ENCODE measurements at regions not wholly inside any gene's neighbourhood (a gene's known extent, or its start where the extent isn't known, plus 50 kb on each side); places are given as distances from the start of the nearest gene placed in this dataset.
A peak's percentile ranks its signal among the peaks of the same experiment; 100 is the strongest.

DNA sequence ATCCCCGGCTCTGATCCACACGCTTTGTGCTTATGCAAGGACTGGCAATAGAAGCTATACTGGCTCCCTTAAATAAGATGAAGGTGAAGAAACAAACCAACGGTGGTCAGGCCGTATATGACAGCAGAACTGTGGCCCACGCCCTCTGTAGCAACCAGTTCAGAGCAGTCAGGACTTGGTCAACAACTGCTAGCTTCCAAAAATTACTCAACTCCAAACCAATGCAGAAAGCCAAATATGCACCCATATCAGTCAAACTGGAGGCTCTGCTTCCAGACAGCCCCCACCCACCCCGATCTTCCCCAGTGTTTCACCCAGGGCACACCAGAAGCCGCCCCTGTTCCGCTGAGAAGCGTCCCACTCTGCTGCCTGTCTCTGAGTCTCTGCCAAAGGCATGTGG, 222.3 kb upstream of the MGMT start:
- H3K36me3 ChIP-seq (ENCODE audit: control insufficient read depth in 2 of 2, insufficient read depth in 2 of 2, low read length in 1 of 2): no peaks in the 10 kb centered on the region
- no peaks in the 10 kb centered on the region for H3K27me3 ChIP-seq (ENCODE audit: control insufficient read depth in 2 of 2, insufficient read depth in 1 of 2, low read length in 1 of 2)
- no peak for DNase-seq (ENCODE audit: low read depth in 6 of 9, low spot score in 9 of 9)
- H3K9me3 ChIP-seq (ENCODE audit: control insufficient read depth in 2 of 2, insufficient read depth in 1 of 2, low read length in 1 of 2): no peaks in the 10 kb centered on the region
- no peak overlapping the region for H3K4me3 ChIP-seq (ENCODE audit: low read length in 2 of 2)
- no peak overlapping the region for H3K27ac ChIP-seq (ENCODE audit: low read depth in 1 of 2, low read length in 1 of 2)
- 95% methylated on average over 9 of the region's 9 CpGs for WGBS
- no peaks in the 10 kb centered on the region for H3K4me1 ChIP-seq (ENCODE audit: control insufficient read depth in 2 of 2, insufficient read depth in 2 of 2, low read length in 2 of 2)

DNA sequence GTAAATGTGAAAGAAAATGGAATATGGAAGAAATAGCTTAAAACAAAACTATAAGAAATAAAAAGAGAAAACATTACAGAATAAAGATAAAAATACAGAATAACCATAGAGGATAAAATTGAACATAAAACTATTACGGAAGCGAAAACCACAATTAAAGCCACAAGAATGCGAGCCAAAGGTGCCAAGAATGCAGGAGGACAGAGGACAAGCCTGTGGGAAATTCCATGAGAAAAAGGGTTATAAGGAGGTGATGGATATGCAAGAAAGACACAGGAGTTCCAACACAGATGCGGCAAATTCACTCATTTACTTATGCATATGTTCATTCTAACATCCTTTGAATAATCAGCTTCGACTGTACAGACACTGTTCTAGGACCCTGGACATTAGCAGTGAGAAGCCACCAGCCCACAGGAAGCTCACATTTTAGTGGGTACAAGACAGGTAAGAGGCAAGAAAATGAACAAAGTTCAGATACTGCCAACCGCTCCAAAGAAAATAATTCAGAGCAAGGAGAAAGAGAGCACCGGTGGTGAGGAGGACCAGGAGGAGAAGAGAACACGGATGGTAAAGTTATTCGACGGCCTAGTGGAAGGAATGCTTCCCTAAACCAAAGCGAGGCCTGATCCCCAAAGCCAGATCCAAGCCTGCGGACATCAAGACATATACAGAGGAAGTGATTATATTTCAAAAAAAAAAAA, 213.7 kb upstream of the MGMT start:
- Histone ChIP-seq H3K27ac (ENCODE audit: low read depth in 1 of 2, low read length in 1 of 2) (no peak overlapping the region), H3K4me1 (ENCODE audit: control insufficient read depth in 2 of 2, insufficient read depth in 2 of 2, low read length in 2 of 2) (no peaks in the 10 kb centered on the region), H3K27me3 (ENCODE audit: control insufficient read depth in 2 of 2, insufficient read depth in 1 of 2, low read length in 1 of 2) (no peaks in the 10 kb centered on the region), H3K4me3 (ENCODE audit: low read length in 2 of 2) (no peak overlapping the region), H3K9me3 (ENCODE audit: control insufficient read depth in 2 of 2, insufficient read depth in 1 of 2, low read length in 1 of 2) (no peaks in the 10 kb centered on the region), H3K36me3 (ENCODE audit: control insufficient read depth in 2 of 2, insufficient read depth in 2 of 2, low read length in 1 of 2) (no peaks in the 10 kb centered on the region)
- DNase-seq (ENCODE audit: low read depth in 6 of 9, low spot score in 9 of 9): no peak
- 88% methylated on average over 12 of the region's 12 CpGs for WGBS

DNA sequence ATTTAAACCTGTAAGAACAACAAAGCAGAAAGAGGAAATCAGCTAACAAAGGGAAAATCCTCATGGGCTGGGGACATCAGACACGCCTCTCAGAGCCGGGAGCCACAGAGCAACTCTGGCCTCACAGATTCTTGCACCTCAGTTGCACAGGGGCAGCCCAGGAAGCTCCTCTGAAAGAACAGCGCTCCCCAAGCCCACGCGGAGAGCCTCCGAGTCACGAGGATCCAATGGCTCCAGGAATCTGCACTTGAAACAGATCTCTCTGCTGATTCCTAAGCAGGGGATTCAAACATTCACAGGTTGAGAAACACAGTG, 213.2 kb upstream of the MGMT start:
- no peak overlapping the region for H3K27ac ChIP-seq (ENCODE audit: low read depth in 1 of 2, low read length in 1 of 2)
- no peak for DNase-seq (ENCODE audit: low read depth in 6 of 9, low spot score in 9 of 9)
- no peaks in the 10 kb centered on the region for H3K27me3 ChIP-seq (ENCODE audit: control insufficient read depth in 2 of 2, insufficient read depth in 1 of 2, low read length in 1 of 2)
- H3K4me3 ChIP-seq (ENCODE audit: low read length in 2 of 2): no peak overlapping the region
- H3K9me3 ChIP-seq (ENCODE audit: control insufficient read depth in 2 of 2, insufficient read depth in 1 of 2, low read length in 1 of 2): no peaks in the 10 kb centered on the region
- H3K4me1 ChIP-seq (ENCODE audit: control insufficient read depth in 2 of 2, insufficient read depth in 2 of 2, low read length in 2 of 2): no peaks in the 10 kb centered on the region
- H3K36me3 ChIP-seq (ENCODE audit: control insufficient read depth in 2 of 2, insufficient read depth in 2 of 2, low read length in 1 of 2): no peaks in the 10 kb centered on the region
- WGBS: 76% methylated on average over 7 of the region's 7 CpGs

DNA sequence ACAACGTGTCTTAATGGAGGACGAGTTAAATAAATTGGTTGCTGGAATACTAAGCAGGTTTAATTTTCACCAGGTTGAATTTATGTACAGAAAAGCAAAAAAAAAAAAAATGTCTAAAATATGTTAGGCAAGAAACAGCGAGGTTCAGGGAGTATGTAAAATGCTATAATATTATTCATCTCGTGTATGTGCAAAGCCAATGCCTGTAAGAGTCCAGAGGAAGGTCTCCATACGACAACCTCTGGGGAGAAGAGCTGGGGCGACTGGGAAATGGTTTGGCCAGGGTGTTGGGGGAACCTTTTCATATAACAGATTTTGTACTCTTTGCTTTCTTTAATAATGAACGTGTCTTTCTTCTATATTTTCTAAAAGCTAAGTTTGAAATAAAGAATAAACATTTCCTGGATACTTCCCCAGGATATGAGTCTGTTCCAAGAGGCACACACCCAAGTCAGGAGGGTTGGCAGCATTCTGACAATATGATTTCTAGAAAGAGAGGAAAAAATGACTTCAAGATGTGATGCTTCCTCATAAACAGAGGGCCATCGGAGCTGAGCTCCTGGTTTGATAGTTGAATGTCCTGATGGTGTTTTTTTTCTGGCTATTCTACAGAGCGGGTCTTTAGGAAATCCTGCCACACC, 208.6 kb upstream of the MGMT start:
- 83% methylated on average over 9 of the region's 9 CpGs for WGBS
- DNase-seq (ENCODE audit: low read depth in 6 of 9, low spot score in 9 of 9): no peak
- no peak overlapping the region for H3K27ac ChIP-seq (ENCODE audit: low read depth in 1 of 2, low read length in 1 of 2)

DNA sequence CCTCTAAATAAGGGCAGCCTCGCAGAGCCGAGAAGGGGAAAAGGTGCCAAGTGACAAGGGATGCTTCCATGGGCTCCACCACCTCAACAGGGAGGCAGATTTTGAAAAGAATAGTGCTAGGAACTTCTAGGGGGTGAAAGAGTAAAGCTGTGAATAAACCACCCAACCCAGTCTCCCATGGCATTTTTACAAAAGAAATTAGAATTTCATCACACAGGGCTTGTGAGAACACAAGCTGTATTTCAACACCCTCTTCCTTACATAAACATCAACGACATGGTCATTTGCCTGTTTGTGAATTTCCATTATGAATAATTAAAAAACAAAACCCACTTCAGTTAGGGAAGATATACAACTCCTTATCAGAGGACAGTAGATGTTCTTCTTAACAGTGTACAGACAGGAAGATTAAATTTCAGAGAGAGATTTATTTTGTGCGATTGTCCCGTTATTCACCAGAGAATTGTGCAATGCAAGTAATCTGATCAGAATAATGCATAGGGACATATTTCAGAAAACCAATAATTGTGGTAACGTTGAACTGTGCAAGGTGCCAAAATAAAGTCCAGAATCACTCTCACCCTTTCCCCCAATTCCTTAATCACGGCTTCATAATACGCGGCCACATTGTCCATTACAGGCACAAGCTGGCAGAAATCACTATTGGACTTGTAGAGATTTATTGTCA, 207.8 kb upstream of the MGMT start:
- Histone ChIP-seq H3K36me3 (ENCODE audit: control insufficient read depth in 2 of 2, insufficient read depth in 2 of 2, low read length in 1 of 2) (no peaks in the 10 kb centered on the region), H3K4me1 (ENCODE audit: control insufficient read depth in 2 of 2, insufficient read depth in 2 of 2, low read length in 2 of 2) (no peaks in the 10 kb centered on the region), H3K27me3 (ENCODE audit: control insufficient read depth in 2 of 2, insufficient read depth in 1 of 2, low read length in 1 of 2) (no peaks in the 10 kb centered on the region), H3K4me3 (ENCODE audit: low read length in 2 of 2) (no peak overlapping the region), H3K27ac (ENCODE audit: low read depth in 1 of 2, low read length in 1 of 2) (peak overlapping the region in 1 of 2 donors; percentile 18), H3K9me3 (ENCODE audit: control insufficient read depth in 2 of 2, insufficient read depth in 1 of 2, low read length in 1 of 2) (no peaks in the 10 kb centered on the region)
- 91% methylated on average over 9 of the region's 9 CpGs for WGBS
- DNase-seq (ENCODE audit: low read depth in 6 of 9, low spot score in 9 of 9): no peak

More for the DNA sequence above, 208.6 kb upstream of the MGMT start:
- Histone ChIP-seq H3K4me1 (ENCODE audit: control insufficient read depth in 2 of 2, insufficient read depth in 2 of 2, low read length in 2 of 2) (no peaks in the 10 kb centered on the region), H3K9me3 (ENCODE audit: control insufficient read depth in 2 of 2, insufficient read depth in 1 of 2, low read length in 1 of 2) (no peaks in the 10 kb centered on the region), H3K27me3 (ENCODE audit: control insufficient read depth in 2 of 2, insufficient read depth in 1 of 2, low read length in 1 of 2) (no peaks in the 10 kb centered on the region), H3K36me3 (ENCODE audit: control insufficient read depth in 2 of 2, insufficient read depth in 2 of 2, low read length in 1 of 2) (no peaks in the 10 kb centered on the region), H3K4me3 (ENCODE audit: low read length in 2 of 2) (no peak overlapping the region)

DNA sequence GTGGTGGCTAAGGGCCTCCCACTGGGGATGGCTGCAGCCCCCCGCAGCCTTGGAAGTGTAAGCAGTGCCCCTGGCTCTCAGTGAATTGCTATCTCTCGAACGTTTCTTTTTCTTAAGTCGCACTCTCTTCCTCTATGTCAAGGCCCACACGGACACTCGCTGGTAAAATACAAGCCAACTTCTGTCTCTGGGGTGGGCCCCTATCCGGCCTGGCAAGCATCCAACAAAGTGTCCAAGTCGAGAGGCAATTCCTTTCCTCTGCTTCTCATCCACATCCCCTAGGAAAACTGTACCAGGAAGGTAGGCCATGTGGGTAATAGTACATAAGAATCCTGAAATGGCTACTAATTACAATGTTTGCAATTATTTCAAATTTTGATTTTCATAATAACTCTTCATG, 194.9 kb upstream of the MGMT start:
- H3K9me3 ChIP-seq (ENCODE audit: control insufficient read depth in 2 of 2, insufficient read depth in 1 of 2, low read length in 1 of 2): no peaks in the 10 kb centered on the region

DNA sequence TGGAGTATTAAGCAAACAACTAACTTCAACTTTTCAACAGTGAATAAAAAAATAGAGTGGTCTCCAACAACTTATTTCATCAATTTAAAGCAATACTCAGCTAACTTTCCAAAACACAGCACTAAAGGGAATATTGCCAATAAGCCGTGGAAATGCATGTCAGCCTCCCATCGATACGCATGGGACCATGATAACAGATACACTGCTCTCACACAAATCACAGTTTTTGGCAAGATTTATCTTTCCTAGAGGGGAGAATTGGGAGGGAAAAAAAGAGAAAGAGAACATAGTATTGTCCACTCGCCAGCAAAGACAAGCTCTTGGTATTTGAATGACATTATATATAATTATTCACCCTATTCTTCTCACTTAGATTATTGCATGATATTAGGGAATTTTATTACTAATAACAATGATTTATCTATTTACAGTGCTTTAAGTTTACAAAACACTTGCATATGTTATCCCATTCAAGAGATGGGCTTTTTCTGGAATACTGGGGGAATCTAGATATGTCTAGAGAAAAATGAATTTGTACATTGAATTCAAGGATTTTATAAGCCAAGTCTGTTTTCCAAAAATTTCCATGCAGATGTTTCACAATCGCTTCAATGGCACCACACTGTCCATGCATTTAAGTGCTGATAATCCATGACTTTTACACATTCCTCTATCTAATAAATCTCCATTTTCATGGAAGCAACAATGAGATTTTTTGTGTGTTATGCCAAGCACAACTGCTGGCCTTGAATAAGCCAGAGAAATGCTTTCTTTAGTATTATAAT, 194.0 kb upstream of the MGMT start:
- 95% methylated on average over 5 of the region's 5 CpGs for WGBS
- H3K36me3 ChIP-seq (ENCODE audit: control insufficient read depth in 2 of 2, insufficient read depth in 2 of 2, low read length in 1 of 2): no peaks in the 10 kb centered on the region
- no peak for DNase-seq (ENCODE audit: low read depth in 6 of 9, low spot score in 9 of 9)

More for the DNA sequence above, 194.9 kb upstream of the MGMT start:
- DNase-seq (ENCODE audit: low read depth in 6 of 9, low spot score in 9 of 9): no peak
- Histone ChIP-seq H3K4me1 (ENCODE audit: control insufficient read depth in 2 of 2, insufficient read depth in 2 of 2, low read length in 2 of 2) (no peaks in the 10 kb centered on the region), H3K27me3 (ENCODE audit: control insufficient read depth in 2 of 2, insufficient read depth in 1 of 2, low read length in 1 of 2) (no peaks in the 10 kb centered on the region), H3K4me3 (ENCODE audit: low read length in 2 of 2) (no peak overlapping the region), H3K36me3 (ENCODE audit: control insufficient read depth in 2 of 2, insufficient read depth in 2 of 2, low read length in 1 of 2) (no peaks in the 10 kb centered on the region), H3K27ac (ENCODE audit: low read depth in 1 of 2, low read length in 1 of 2) (no peak overlapping the region)
- 91% methylated on average over 8 of the region's 8 CpGs for WGBS

DNA sequence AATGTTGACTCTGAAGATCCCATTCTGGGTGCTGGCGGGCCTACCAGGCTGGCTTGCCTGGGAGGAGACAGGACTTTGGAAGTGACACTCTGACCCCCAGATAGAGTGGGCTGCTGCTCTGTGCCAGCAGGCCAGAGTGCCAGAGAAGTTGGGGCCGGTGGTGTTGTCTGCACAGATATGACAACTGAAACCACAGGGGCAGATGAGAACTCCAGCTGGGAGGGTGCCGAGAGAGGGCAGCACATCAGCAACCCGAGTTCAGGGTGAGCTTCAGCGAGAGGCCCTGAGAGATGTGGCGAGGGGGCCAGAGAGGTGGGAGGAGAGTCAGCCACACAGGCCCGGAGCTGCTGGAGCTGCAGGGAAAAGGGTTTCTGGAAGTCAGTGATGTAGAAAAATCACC, 193.2 kb upstream of the MGMT start:
- Histone ChIP-seq H3K9me3 (ENCODE audit: control insufficient read depth in 2 of 2, insufficient read depth in 1 of 2, low read length in 1 of 2) (no peaks in the 10 kb centered on the region), H3K27ac (ENCODE audit: low read depth in 1 of 2, low read length in 1 of 2) (no peak overlapping the region), H3K36me3 (ENCODE audit: control insufficient read depth in 2 of 2, insufficient read depth in 2 of 2, low read length in 1 of 2) (no peaks in the 10 kb centered on the region), H3K4me3 (ENCODE audit: low read length in 2 of 2) (no peak overlapping the region), H3K4me1 (ENCODE audit: control insufficient read depth in 2 of 2, insufficient read depth in 2 of 2, low read length in 2 of 2) (no peaks in the 10 kb centered on the region), H3K27me3 (ENCODE audit: control insufficient read depth in 2 of 2, insufficient read depth in 1 of 2, low read length in 1 of 2) (no peaks in the 10 kb centered on the region)
- WGBS: 87% methylated on average over 7 of the region's 7 CpGs
- DNase-seq (ENCODE audit: low read depth in 6 of 9, low spot score in 9 of 9): no peak

More for the DNA sequence above, 194.0 kb upstream of the MGMT start:
- H3K9me3 ChIP-seq (ENCODE audit: control insufficient read depth in 2 of 2, insufficient read depth in 1 of 2, low read length in 1 of 2): no peaks in the 10 kb centered on the region
- H3K27ac ChIP-seq (ENCODE audit: low read depth in 1 of 2, low read length in 1 of 2): no peak overlapping the region
- no peak overlapping the region for H3K4me3 ChIP-seq (ENCODE audit: low read length in 2 of 2)
- no peaks in the 10 kb centered on the region for H3K4me1 ChIP-seq (ENCODE audit: control insufficient read depth in 2 of 2, insufficient read depth in 2 of 2, low read length in 2 of 2)
- H3K27me3 ChIP-seq (ENCODE audit: control insufficient read depth in 2 of 2, insufficient read depth in 1 of 2, low read length in 1 of 2): no peaks in the 10 kb centered on the region

Measured in thymus (tissue), 11 donors.